HCT116 (cell line): ENCODE measurements at regions not wholly inside any gene's neighbourhood (a gene's known extent, or its start where the extent isn't known, plus 50 kb on each side); places are given as distances from the start of the nearest gene placed in this dataset.

Source experiments
- ATAC-seq: fragments of 200-7000 bp; cut with Tn5 transposase; 2 replicates; pipeline ENCODE4 v1.9.1; 2020; ENCODE audit warnings: mild to moderate bottlenecking, moderate library complexity
- BruUV-seq: library from RNA; stranded (reverse); fragments of 400-500 nt; replicated peaks from 2 replicates; lab custom pipeline; 2021; lab: Mats Ljungman, UMichigan
- CTCF ChIA-PET: fragments of 300-600 bp; sonication (Branson Sonifier 250); formaldehyde crosslinking; loops from one replicate; lab custom pipeline; 2021; ENCODE audit warnings: antibody characterized with exemption; lab: Charles Lee
- POLR2A ChIA-PET: fragments of 300-600, 350-600 bp; sonication (Branson Sonifier 250); formaldehyde crosslinking; loops from one replicate; lab custom pipeline; 2021; ENCODE audit warnings: antibody characterized with exemption; lab: Charles Lee
- RAD21 ChIA-PET, 2 experiments: fragments of 300-600 bp; sonication (Branson Sonifier 250); formaldehyde crosslinking; loops; one replicate each; lab custom pipeline; 2023; ENCODE audit warnings: low total read pairs in 2 of 2; ENCODE audit not compliant: uncharacterized antibody in 2 of 2, unreplicated experiment in 2 of 2, low non-redundant PET in 1 of 2; lab: Charles Lee
- DNase-seq: peaks from one replicate; pipeline ENCODE4 v3.0.0-alpha.2; 2010; ENCODE audit warnings: low read depth, low spot score
- H2AFZ ChIP-seq: fragments of 200-600 bp; shearing (Covaris generic), sonication (generic); 2 replicates; pipeline ENCODE4 v1.6.1; 2017; ENCODE audit warnings: low read depth, mixed run types, mixed read lengths, antibody characterized with exemption, low read length; ENCODE audit not compliant: poor library complexity, severe bottlenecking
- H3K27ac ChIP-seq: 2 replicates; pipeline ENCODE4 v1.5.1; 2012; ENCODE audit warnings: low read depth, low read length
- H3K27me3 ChIP-seq: fragments of 200-600 bp; sonication (generic); 2 replicates; pipeline ENCODE4 v1.6.1; 2016; ENCODE audit warnings: mixed run types, low read length, mixed read lengths; ENCODE audit not compliant: insufficient read depth
- H3K36me3 ChIP-seq, 2 experiments: fragments of 200-500 bp in 1 of 2; fragments of 200-600 bp in 1 of 2; sonication (Bioruptor generic) in 1 of 2; sonication (generic) in 1 of 2; 2 replicates each; pipeline versions ENCODE4 v1.5.1 to v1.6.1; 2014 to 2016; ENCODE audit warnings: low read length in 2 of 2, inconsistent platforms in 1 of 2, mixed read lengths in 1 of 2, mixed run types in 1 of 2; ENCODE audit not compliant: insufficient read depth in 2 of 2, control insufficient read depth in 1 of 2
- H3K4me1 ChIP-seq, 2 experiments: fragments of 200-600 bp in 1 of 2; sonication (generic) in 1 of 2; 2 replicates each; pipeline versions ENCODE4 v1.5.1 to v1.6.1; 2012 to 2017; ENCODE audit warnings: low read length in 2 of 2, inconsistent platforms in 1 of 2, mild to moderate bottlenecking in 1 of 2, mixed read lengths in 1 of 2, mixed run types in 1 of 2, moderate library complexity in 1 of 2; ENCODE audit not compliant: insufficient read depth in 2 of 2, control insufficient read depth in 1 of 2
- H3K4me2 ChIP-seq: fragments of 200-600 bp; sonication (generic); 2 replicates; pipeline ENCODE4 v1.6.1; 2017; ENCODE audit warnings: mixed run types, low read length, mixed read lengths
- H3K4me3 ChIP-seq, 2 experiments: fragments of 200-600 bp in 1 of 2; sonication (generic) in 1 of 2; replicated peaks in 1 of 2; 2 replicates each; pipeline ENCODE4 v1.5.1; 2011 to 2016; ENCODE audit warnings: low read length in 2 of 2, control low read depth in 1 of 2, low read depth in 1 of 2, mild to moderate bottlenecking in 1 of 2, mixed read lengths in 1 of 2, mixed run types in 1 of 2
- H3K79me2 ChIP-seq: fragments of 200-600 bp; sonication (generic); 2 replicates; pipeline ENCODE4 v1.6.1; 2017; ENCODE audit warnings: mild to moderate bottlenecking, mixed run types, low read length, moderate library complexity, mixed read lengths; ENCODE audit not compliant: insufficient read depth
- H3K9ac ChIP-seq: fragments of 200-600 bp; sonication (generic); 2 replicates; pipeline ENCODE4 v1.6.1; 2016; ENCODE audit warnings: low read length, mixed read lengths
- H3K9me2 ChIP-seq: fragments of 200-600 bp; sonication (generic), shearing (Covaris generic); 2 replicates; pipeline ENCODE4 v1.6.1; 2017; ENCODE audit warnings: mixed run types, mild to moderate bottlenecking, moderate library complexity; ENCODE audit not compliant: insufficient read depth
- H3K9me3 ChIP-seq, 2 experiments: fragments of 200-500 bp in 1 of 2; fragments of 200-600 bp in 1 of 2; sonication (Bioruptor generic) in 1 of 2; sonication (generic) in 1 of 2; 2 replicates each; pipeline ENCODE4 v1.6.1; 2014 to 2017; ENCODE audit warnings: low read length in 2 of 2, mixed read lengths in 2 of 2, inconsistent platforms in 1 of 2, low read depth in 1 of 2, mild to moderate bottlenecking in 1 of 2, mixed run types in 1 of 2, moderate library complexity in 1 of 2; ENCODE audit not compliant: control insufficient read depth in 1 of 2, insufficient read depth in 1 of 2
- H4K20me1 ChIP-seq: fragments of 200-600 bp; sonication (generic), shearing (Covaris generic); 2 replicates; pipeline ENCODE4 v1.6.1; 2017; ENCODE audit warnings: mixed run types, mild to moderate bottlenecking, moderate library complexity; ENCODE audit not compliant: insufficient read depth
- CEBPB ChIP-seq: IDR thresholded peaks from 2 replicates; pipeline ENCODE4 v1.6.1; 2012; ENCODE audit warnings: low read depth
- POLR2A ChIP-seq: IDR thresholded peaks from 2 replicates; pipeline ENCODE4 v1.7.0; 2011; ENCODE audit warnings: borderline replicate concordance; ENCODE audit not compliant: insufficient read depth, insufficient read length; ENCODE audit errors: extremely low read depth
- RAD21 ChIP-seq: IDR thresholded peaks from 2 replicates; pipeline ENCODE4 v1.6.1; 2012; ENCODE audit warnings: low read depth, mild to moderate bottlenecking
- SIN3A ChIP-seq: IDR thresholded peaks from 2 replicates; pipeline ENCODE4 v1.6.1; 2012; ENCODE audit warnings: low read depth
- SRF ChIP-seq: IDR thresholded peaks from 2 replicates; pipeline ENCODE4 v1.6.1; 2012; ENCODE audit warnings: low read depth
- ZFX ChIP-seq: fragments of 450-650 bp; IDR thresholded peaks from 2 replicates; pipeline ENCODE4 v1.6.1; 2017
- intact Hi-C: fragments of 100-400 bp; cut with micrococcal nuclease; formaldehyde crosslinking; loops from 2 replicates; pipeline ENCODE4 v1.10.0; 2022
- TF ChIP-seq, protein P1 (sequence below): IDR thresholded peaks from 2 replicates; pipeline ENCODE4 v1.6.1; 2011; ENCODE audit warnings: mild to moderate bottlenecking, low read length, moderate library complexity; ENCODE audit not compliant: insufficient replicate concordance; ENCODE audit errors: extremely low read depth

DNA sequence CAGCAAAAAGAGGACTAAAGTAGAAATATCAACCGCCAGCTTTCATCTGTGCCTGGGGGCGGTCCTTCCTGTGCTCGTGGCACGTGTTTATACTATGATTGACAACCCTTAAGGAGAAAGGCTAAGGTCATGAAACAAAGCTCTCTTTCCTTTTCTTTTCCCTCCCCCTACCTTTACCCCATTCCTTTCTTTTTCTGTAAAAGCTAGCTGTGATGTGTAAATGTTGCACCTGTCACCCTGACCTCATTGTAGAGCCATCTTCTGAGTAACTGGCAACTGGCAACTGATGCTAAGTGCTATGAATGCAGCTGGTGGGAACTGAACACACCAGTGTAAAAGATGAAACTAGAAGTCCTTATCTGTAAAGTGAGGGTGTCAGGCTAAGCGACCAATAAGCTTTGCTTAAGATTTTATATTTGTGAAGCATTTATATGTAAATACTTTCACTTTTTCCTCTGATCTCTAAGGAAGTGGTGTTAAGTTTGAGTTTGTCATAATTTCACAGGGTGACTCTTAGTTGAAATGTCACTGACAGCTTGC is 102.8 kb upstream of the BCAT1 start (continued):
- TF ChIP-seq, protein P1, sequence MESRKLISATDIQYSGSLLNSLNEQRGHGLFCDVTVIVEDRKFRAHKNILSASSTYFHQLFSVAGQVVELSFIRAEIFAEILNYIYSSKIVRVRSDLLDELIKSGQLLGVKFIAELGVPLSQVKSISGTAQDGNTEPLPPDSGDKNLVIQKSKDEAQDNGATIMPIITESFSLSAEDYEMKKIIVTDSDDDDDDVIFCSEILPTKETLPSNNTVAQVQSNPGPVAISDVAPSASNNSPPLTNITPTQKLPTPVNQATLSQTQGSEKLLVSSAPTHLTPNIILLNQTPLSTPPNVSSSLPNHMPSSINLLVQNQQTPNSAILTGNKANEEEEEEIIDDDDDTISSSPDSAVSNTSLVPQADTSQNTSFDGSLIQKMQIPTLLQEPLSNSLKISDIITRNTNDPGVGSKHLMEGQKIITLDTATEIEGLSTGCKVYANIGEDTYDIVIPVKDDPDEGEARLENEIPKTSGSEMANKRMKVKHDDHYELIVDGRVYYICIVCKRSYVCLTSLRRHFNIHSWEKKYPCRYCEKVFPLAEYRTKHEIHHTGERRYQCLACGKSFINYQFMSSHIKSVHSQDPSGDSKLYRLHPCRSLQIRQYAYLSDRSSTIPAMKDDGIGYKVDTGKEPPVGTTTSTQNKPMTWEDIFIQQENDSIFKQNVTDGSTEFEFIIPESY: no peak
- no peak for TF ChIP-seq SRF
- no peak for TF ChIP-seq POLR2A
- no peak for TF ChIP-seq SIN3A
- TF ChIP-seq ZFX: no peak
- TF ChIP-seq RAD21: no peak

DNA sequence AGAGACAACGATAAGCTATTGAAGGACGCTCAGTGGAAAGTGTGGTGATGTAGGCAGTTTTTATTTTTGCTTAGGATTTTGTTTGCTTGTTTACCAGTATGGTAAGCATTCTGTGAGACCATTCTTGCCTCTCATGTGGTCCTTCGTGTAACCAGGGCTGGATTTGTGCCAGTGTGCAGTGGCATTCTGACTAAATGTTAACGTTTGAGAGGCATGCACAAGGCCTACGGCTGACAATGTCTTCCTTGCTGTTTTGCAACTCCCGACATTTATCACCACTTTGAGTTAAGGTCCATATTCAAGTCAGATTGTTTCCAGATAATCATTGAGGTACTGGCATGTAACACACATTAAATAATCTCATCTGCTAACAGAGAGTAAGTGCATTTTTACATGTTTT is 102.3 kb upstream of the BCAT1 start:
- Histone ChIP-seq H3K9me3 (peaks cover 0 to 4% of the 10 kb centered on the region in 2 experiments; a peak in 1 of 4 replicates), H3K27me3 (no peaks in the 10 kb centered on the region), H3K4me2 (no peak overlapping the region), H4K20me1 (no peaks in the 10 kb centered on the region), H3K4me1 (peaks cover 0 to 6% of the 10 kb centered on the region in 2 experiments; a peak in 2 of 4 replicates), H3K4me3 (no peak overlapping the region), H2AFZ (peak overlapping the region; percentile 47), H3K9me2 (no peaks in the 10 kb centered on the region)
- ATAC-seq: no peak
- CTCF ChIA-PET: no interaction called here
- intact Hi-C loops: no loop called here
- TF ChIP-seq SIN3A: no peak
- TF ChIP-seq, protein P1: no peak
- TF ChIP-seq CEBPB: no peak
- TF ChIP-seq, all 23 proteins: peak for 0
- POLR2A ChIA-PET: no interaction called here
- Histone ChIP-seq H3K9ac (no peak overlapping the region), H3K27ac (no peak overlapping the region), H3K36me3 (no peaks in the 10 kb centered on the region), H3K79me2 (no peaks in the 10 kb centered on the region)
- RAD21 ChIA-PET: no interaction called here
- BruUV-seq: no TSS peak
- no peak for DNase-seq
